Lower lobe of right lung (tissue), 2 donors: ENCODE measurements at regions not wholly inside any gene's neighbourhood (a gene's known extent, or its start where the extent isn't known, plus 50 kb on each side); places are given as distances from the start of the nearest gene placed in this dataset.

Source experiments
- ATAC-seq, 2 donors: fragments of 200-7000 bp; cut with Tn5 transposase; one replicate each; pipeline ENCODE4 v1.9.1; 2020 to 2022; ENCODE audit warnings: mild to moderate bottlenecking in 2 of 2, moderate library complexity in 2 of 2
- DNase-seq: peaks from one replicate; pipeline ENCODE4 v3.0.0-alpha.2; 2020
- H3K27ac ChIP-seq: fragments of 200-600 bp; one replicate; pipeline ENCODE4 v1.8.0; 2022
- H3K27me3 ChIP-seq: fragments of 200-600 bp; one replicate; pipeline ENCODE4 v1.8.0; 2022; ENCODE audit warnings: low read depth
- H3K36me3 ChIP-seq: fragments of 200-600 bp; one replicate; pipeline ENCODE4 v1.8.0; 2022; ENCODE audit warnings: mild to moderate bottlenecking
- H3K4me1 ChIP-seq: fragments of 200-600 bp; one replicate; pipeline ENCODE4 v1.8.0; 2022
- H3K4me3 ChIP-seq: fragments of 200-600 bp; one replicate; pipeline ENCODE4 v1.8.0; 2022; ENCODE audit warnings: mild to moderate bottlenecking
- H3K9me3 ChIP-seq: fragments of 200-600 bp; one replicate; pipeline ENCODE4 v1.8.0; 2022
- CTCF ChIP-seq: fragments of 200-600 bp; IDR thresholded peaks from one replicate; pipeline ENCODE4 v1.8.0; 2022; ENCODE audit warnings: antibody characterized with exemption, mild to moderate bottlenecking
- intact Hi-C: fragments of 100-400 bp; cut with DNase I; formaldehyde crosslinking; loops from one replicate; pipeline ENCODE4 v1.11.0; 2022
- donor health status: DM: no; HTN: yes; CAD: no; lungs with severe emphysema.

DNA sequence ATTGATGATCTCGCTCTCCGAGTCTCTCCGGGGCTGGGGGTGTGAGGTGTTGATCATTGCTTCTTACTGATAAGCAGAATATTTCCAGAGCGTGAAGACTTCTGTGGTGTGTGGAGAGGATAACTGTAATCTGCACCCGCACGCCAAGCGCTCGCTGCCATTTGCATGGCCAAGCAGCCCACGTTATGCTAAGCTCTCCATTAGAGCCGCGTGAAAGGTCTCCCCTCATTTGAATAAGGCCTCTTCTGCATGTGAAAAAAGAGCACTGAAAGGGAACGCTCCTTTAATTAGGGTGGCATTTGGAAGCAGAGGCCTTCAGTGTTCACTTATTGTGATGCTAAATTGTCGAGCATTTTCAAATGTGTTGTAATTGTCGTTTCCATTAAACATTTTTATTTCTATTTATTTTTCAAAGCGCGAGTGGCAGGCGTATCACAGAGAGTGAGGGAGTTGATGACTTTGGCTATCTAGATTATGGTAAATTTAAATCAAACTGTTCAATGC lies 163.6 kb upstream of the IRX2 start:
- intact Hi-C loops: no loop called here
- no peak overlapping the region for H3K4me3 ChIP-seq
- H3K9me3 ChIP-seq: no peaks in the 10 kb centered on the region
- H3K36me3 ChIP-seq: no peaks in the 10 kb centered on the region
- H3K27ac ChIP-seq: no peak overlapping the region
- no peak for ATAC-seq
- H3K4me1 ChIP-seq: no peaks in the 10 kb centered on the region
- no peak for TF ChIP-seq CTCF
- no peaks in the 10 kb centered on the region for H3K27me3 ChIP-seq
- no peak for DNase-seq

- Histone ChIP-seq H3K4me3 (no peak overlapping the region), H3K27me3 (no peaks in the 10 kb centered on the region), H3K27ac (no peak overlapping the region), H3K9me3 (no peaks in the 10 kb centered on the region), H3K36me3 (no peaks in the 10 kb centered on the region), H3K4me1 (no peaks in the 10 kb centered on the region)
- no peak for TF ChIP-seq CTCF
- ATAC-seq (no peak), DNase-seq (no peak)
- intact Hi-C loops: no loop called here
Observed at GRCh38 chr5:2914022-2914661, 162.7 kb upstream of the IRX2 start.

DNA sequence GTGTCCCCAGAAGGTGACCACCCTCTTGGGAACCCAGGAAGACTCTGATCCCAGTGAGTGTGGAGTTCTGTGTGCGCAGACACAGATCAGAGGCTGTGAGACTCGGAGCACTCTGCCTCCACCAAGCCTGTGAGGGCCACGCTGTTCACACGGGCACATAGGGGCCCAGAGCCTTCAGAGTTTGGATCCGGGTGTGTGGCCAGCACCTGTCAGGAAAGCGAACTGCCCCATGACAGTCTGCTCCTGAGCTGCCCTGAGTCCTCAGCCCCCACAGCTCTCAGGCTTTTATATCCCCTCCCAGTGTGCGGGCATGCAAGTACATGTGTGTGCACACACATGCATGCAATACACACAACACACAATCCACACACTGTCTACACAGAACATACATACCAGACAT lies 161.8 kb upstream of the IRX2 start:
- H3K27ac ChIP-seq: no peak overlapping the region
- ATAC-seq (no peak), DNase-seq (no peak)
- no peaks in the 10 kb centered on the region for H3K9me3 ChIP-seq
- no peaks in the 10 kb centered on the region for H3K27me3 ChIP-seq
- intact Hi-C loops: no loop called here
- H3K4me1 ChIP-seq: no peaks in the 10 kb centered on the region
- H3K36me3 ChIP-seq: no peaks in the 10 kb centered on the region
- TF ChIP-seq CTCF: no peak
- H3K4me3 ChIP-seq: no peak overlapping the region

DNA sequence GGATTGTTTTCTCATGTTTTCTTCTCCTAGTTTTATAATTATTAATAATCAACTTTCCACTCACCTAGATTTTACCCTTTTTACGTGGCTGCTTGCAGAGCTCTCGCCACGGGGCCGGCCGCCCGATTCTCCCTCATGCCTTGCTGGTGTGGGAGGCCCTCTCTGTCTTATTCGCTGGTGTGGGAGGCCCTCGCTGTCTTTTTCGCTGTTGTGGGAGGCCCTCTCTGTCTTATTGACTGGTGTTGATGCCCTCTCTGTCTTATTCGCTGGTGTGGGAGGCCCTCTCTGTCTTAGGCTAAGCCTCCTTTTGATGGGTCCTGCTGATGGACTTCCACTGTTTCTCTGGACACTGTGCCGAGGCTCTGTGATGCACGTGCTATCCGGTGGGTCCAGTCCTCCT lies 161.3 kb upstream of the IRX2 start:
- no peak overlapping the region for H3K4me3 ChIP-seq
- H3K9me3 ChIP-seq: no peaks in the 10 kb centered on the region
- no peak for TF ChIP-seq CTCF
- H3K27ac ChIP-seq: no peak overlapping the region
- intact Hi-C loops: no loop called here
- no peaks in the 10 kb centered on the region for H3K27me3 ChIP-seq
- ATAC-seq: no peak
- no peaks in the 10 kb centered on the region for H3K36me3 ChIP-seq
- no peaks in the 10 kb centered on the region for H3K4me1 ChIP-seq
- DNase-seq: no peak

DNA sequence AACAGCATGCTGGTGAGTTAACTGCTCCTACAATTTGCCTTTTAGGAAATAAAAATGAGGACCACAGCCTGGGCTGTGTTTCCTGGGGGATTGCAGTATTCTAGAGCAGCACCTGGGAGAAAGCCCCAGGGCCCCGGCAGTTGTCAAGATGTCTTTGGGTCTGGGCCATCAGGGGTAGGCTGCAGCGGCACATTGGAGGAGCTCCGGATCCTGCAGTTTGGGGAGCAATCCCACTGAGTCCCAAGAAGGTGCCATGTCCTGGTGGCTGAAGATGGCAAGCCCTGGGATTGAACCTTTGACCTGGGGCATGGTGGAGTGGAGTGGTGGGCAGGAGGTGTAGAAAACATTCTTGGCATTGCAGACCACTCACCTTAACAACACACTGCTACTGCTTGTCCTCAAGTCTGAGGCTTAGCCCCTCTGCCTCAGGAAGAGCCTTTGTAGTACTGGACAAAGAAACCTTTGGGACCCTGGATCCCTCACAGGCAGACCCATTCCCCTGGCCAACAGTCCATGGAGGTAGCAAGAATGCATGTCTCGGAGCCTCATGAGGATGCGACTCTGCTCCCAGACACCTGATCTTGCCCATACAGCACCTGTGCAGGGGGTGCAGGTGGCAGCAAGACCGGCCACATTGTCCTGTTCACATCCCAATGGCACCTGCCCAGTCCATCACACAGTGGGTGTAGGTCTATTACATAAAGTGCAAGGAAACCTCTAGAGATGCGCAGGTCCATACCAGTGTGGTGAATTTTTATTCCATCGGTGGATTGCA lies 159.1 kb upstream of the IRX2 start:
- ATAC-seq: no peak
- intact Hi-C loops: no loop called here
- Histone ChIP-seq H3K27me3 (no peaks in the 10 kb centered on the region), H3K27ac (no peak overlapping the region), H3K36me3 (no peaks in the 10 kb centered on the region), H3K9me3 (no peaks in the 10 kb centered on the region), H3K4me1 (no peaks in the 10 kb centered on the region), H3K4me3 (no peak overlapping the region)
- no peak for TF ChIP-seq CTCF
- no peak for DNase-seq
